ENCODE measurements at regions not wholly inside any gene's neighbourhood (a gene's known extent, or its start where the extent isn't known, plus 50 kb on each side); places are given as distances from the start of the nearest gene placed in this dataset.

DNA sequence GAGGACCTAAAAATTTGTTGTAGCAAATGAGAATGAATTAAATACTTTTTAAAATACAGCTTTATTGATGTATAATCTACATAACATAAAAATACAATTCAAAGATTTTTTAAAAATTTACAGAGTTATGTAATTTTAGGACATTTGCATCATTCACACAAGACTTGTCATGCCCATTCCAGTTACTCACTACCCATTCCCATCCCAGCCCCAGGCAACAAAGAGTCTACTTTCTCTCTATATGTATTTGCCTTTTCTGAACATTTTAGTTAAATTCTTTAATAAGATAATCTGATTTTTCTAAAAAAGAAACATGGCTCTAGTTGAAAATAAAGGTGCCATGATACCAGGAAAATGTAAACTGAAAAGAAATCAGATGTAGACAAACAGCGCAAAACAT, 354.2 kb downstream of the PMP22 start:
- TF ChIP-seq, protein P1, sequence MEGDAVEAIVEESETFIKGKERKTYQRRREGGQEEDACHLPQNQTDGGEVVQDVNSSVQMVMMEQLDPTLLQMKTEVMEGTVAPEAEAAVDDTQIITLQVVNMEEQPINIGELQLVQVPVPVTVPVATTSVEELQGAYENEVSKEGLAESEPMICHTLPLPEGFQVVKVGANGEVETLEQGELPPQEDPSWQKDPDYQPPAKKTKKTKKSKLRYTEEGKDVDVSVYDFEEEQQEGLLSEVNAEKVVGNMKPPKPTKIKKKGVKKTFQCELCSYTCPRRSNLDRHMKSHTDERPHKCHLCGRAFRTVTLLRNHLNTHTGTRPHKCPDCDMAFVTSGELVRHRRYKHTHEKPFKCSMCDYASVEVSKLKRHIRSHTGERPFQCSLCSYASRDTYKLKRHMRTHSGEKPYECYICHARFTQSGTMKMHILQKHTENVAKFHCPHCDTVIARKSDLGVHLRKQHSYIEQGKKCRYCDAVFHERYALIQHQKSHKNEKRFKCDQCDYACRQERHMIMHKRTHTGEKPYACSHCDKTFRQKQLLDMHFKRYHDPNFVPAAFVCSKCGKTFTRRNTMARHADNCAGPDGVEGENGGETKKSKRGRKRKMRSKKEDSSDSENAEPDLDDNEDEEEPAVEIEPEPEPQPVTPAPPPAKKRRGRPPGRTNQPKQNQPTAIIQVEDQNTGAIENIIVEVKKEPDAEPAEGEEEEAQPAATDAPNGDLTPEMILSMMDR (conservative IDR thresholded peaks at IDR 0.05), result no peak
- Mint-ChIP-seq H3K4me3 (no peak overlapping the region), H3K36me3 (no peaks in the 10 kb centered on the region), H3K27ac (no peak overlapping the region), H3K27me3 (no peaks in the 10 kb centered on the region), H3K4me1 (ENCODE audit: unreplicated experiment) (no peaks in the 10 kb centered on the region), H3K9me3 (peaks cover 4% of the 10 kb centered on the region)
- DNase-seq (ENCODE audit: extremely low spot score, unreplicated experiment), result no peak

DNA sequence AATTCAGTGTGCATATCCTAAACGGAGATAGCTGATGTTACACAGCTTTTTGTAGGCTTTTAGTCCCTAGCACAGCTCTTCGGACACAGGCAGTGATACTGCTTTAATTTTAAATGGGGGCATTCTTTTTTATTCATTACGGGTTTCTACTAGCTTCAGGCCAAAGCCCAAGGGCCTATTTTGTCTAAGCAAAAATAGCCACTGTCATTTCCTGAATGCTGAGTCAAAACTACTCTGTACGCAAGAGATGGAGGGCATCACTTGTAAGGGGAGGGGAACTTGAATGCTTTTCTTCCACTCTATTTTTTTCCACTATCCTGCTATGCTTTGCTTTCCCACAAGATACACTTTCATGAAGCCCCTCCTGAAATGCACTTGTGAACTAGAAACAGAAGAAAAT, 360.7 kb downstream of the PMP22 start:
- H3K9me3 Mint-ChIP-seq, result no peaks in the 10 kb centered on the region
- H3K36me3 Mint-ChIP-seq, result no peaks in the 10 kb centered on the region
- H3K27ac Mint-ChIP-seq, result no peak overlapping the region
- H3K27me3 Mint-ChIP-seq, result peaks cover 4% of the 10 kb centered on the region
- H3K4me1 Mint-ChIP-seq (ENCODE audit: unreplicated experiment), result no peaks in the 10 kb centered on the region
- TF ChIP-seq, protein P1 (conservative IDR thresholded peaks at IDR 0.05), result no peak
- DNase-seq (ENCODE audit: extremely low spot score, unreplicated experiment), result no peak
- H3K4me3 Mint-ChIP-seq, result no peak overlapping the region

DNA sequence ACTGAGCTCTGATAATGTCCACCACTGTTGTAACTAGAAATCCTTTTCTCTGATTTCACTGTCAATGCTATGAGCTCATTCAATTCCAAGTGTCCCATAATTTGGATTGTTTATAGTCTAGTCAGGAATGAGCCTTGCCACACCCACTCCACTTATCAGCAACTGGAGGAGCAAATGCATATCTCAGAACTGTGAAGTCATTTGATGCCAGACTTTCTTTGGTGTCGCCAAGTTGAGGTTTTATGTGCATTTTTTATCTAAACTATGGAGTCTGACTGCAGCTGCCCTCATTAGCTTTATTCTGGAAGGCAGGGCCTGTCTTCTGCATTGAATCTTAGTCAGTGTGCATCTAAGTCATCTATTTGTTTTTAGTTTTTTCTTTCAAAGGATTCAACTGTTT, 361.3 kb downstream of the PMP22 start:
- Mint-ChIP-seq H3K9me3 (no peaks in the 10 kb centered on the region), H3K36me3 (no peaks in the 10 kb centered on the region), H3K27me3 (peaks cover 4% of the 10 kb centered on the region), H3K4me1 (ENCODE audit: unreplicated experiment) (no peaks in the 10 kb centered on the region), H3K27ac (no peak overlapping the region), H3K4me3 (no peak overlapping the region)
- TF ChIP-seq, protein P1 (conservative IDR thresholded peaks at IDR 0.05), result no peak
- no peak for DNase-seq (ENCODE audit: extremely low spot score, unreplicated experiment)

DNA sequence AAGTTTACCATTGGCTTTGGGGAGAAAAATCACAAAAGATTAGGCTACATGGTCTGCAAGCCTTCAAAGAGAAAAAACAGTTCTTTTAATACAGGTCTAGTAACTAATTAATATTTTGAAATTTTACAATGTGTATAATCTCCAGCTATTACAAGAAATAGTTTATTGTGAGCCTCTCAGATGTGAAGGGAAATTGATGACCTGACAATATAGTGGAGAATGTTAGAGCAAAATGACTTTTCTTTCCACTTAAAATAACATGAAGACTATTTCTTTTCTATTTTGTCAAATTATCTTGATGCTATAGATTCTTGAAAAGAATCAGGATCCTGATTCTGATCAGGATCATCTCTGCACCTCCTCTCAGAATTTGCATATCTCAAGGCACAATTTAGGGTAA, 362.3 kb downstream of the PMP22 start:
- no peak for DNase-seq (ENCODE audit: extremely low spot score, unreplicated experiment)
- H3K9me3 Mint-ChIP-seq, result peaks cover 6% of the 10 kb centered on the region
- H3K4me3 Mint-ChIP-seq, result no peak overlapping the region
- H3K4me1 Mint-ChIP-seq (ENCODE audit: unreplicated experiment), result no peaks in the 10 kb centered on the region
- no peaks in the 10 kb centered on the region for H3K36me3 Mint-ChIP-seq
- H3K27ac Mint-ChIP-seq, result no peak overlapping the region
- TF ChIP-seq, protein P1 (conservative IDR thresholded peaks at IDR 0.05), result no peak
- peaks cover 4% of the 10 kb centered on the region for H3K27me3 Mint-ChIP-seq

DNA sequence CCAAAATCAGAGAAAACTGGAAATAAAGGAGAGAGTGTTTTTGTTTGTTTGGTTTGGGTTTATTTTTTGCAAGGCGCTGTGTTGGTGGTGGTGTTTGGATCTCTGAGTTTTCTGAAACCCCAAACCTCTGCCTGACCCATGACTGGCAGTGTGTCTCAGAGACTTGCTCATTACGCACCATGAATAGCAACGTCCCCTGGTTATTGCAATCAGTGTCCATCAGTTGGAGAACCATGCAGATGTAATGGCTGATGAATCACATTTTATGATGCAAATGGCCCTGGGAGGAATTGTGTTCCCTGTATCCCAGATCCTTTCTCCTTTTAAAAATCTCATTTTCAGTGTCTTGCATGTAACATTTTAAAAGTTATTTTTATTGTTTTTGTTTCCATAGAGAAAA, 362.8 kb downstream of the PMP22 start:
- Mint-ChIP-seq H3K27ac (no peak overlapping the region), H3K36me3 (no peaks in the 10 kb centered on the region), H3K4me3 (no peak overlapping the region), H3K4me1 (ENCODE audit: unreplicated experiment) (no peaks in the 10 kb centered on the region), H3K27me3 (peaks cover 4% of the 10 kb centered on the region), H3K9me3 (peaks cover 6% of the 10 kb centered on the region)
- no peak for DNase-seq (ENCODE audit: extremely low spot score, unreplicated experiment)
- TF ChIP-seq, protein P1 (conservative IDR thresholded peaks at IDR 0.05), result no peak

DNA sequence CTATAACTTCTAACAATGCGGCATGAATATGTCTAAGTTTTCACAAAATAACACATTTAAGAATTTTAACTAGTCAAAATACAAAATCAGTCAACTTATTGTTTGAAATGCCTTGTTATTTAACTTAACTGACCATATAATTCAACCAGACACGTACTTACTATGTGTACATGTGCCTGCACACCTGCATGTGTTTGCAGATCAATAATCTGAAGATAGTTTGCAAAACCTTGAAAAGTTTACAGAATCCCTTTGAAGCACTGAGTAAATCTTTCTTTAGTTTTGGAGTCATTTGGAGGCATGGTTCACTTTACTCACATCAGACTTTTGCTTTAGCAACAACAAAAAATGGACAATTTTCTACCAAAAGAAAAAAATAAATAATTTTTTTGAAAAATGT, 363.8 kb downstream of the PMP22 start:
- Mint-ChIP-seq H3K27me3 (peaks cover 4% of the 10 kb centered on the region), H3K27ac (no peak overlapping the region), H3K9me3 (peaks cover 6% of the 10 kb centered on the region), H3K4me1 (ENCODE audit: unreplicated experiment) (no peaks in the 10 kb centered on the region), H3K4me3 (no peak overlapping the region), H3K36me3 (no peaks in the 10 kb centered on the region)
- no peak for DNase-seq (ENCODE audit: extremely low spot score, unreplicated experiment)
- TF ChIP-seq, protein P1 (conservative IDR thresholded peaks at IDR 0.05), result no peak

Measured in type B pancreatic cell (in vitro differentiated cells).